GM12878 (cell line): ENCODE measurements at regions not wholly inside any gene's neighbourhood (a gene's known extent, or its start where the extent isn't known, plus 50 kb on each side); places are given as distances from the start of the nearest gene placed in this dataset.
"Not testable (repeated sequence)": the region's sequence is repeated elsewhere in the genome, so short reads cannot be mapped to it uniquely, and the experiment has no call there.

Experiments
- ATAC-seq: fragments of 200-7000 bp; cut with Tn5 transposase; 3 replicates; pipeline ENCODE4 v1.9.1; 2020; ENCODE audit warnings: mild to moderate bottlenecking, moderate library complexity
- BruUV-seq: library from RNA; stranded (reverse); fragments of 400-500 nt; replicated peaks from 2 replicates; lab custom pipeline; 2021; lab: Mats Ljungman, UMichigan
- CTCF ChIA-PET: fragments of 300-600 bp; sonication (Branson Sonifier 250); formaldehyde crosslinking; extraction: SDS; loops from one replicate; lab custom pipeline; 2021; ENCODE audit warnings: inconsistent platforms; lab: Yijun Ruan, JAX
- POLR2A ChIA-PET: fragments of 350-600 bp; formaldehyde crosslinking; extraction: SDS; loops from one replicate; lab custom pipeline; 2021; ENCODE audit warnings: inconsistent platforms; lab: Charles Lee
- RAD21 ChIA-PET: fragments of 300-600 bp; sonication (Branson Sonifier 250); formaldehyde crosslinking; loops from one replicate; lab custom pipeline; 2023; ENCODE audit warnings: antibody characterized with exemption; ENCODE audit not compliant: unreplicated experiment; lab: Charles Lee
- SMC1A ChIA-PET: fragments of 300-600 bp; sonication (Branson Sonifier 250); formaldehyde crosslinking; loops from one replicate; lab custom pipeline; 2023; ENCODE audit not compliant: unreplicated experiment, uncharacterized antibody; lab: Charles Lee
- DNase-seq: peaks from one replicate; pipeline ENCODE4 v3.0.0-alpha.2; 2011; ENCODE audit warnings: low read depth, low spot score
- FAIRE-seq: peaks from 3 replicates; lab custom pipeline; 2011; peaks lifted over from hg19 to GRCh38; lab: Jason Lieb, UNC
- H2AFZ ChIP-seq: 2 replicates; pipeline ENCODE4 v1.6.0; 2011; ENCODE audit warnings: low read depth, low read length, control low read depth; ENCODE audit not compliant: control insufficient read depth
- H3K27ac ChIP-seq: 2 replicates; pipeline ENCODE4 v1.5.1; 2011; ENCODE audit warnings: control low read depth; ENCODE audit not compliant: control insufficient read depth, insufficient read depth
- H3K27me3 ChIP-seq, 2 experiments: replicated peaks in 1 of 2; 2 replicates each; pipeline versions ENCODE4 v1.6.0 to v1.6.1; 2011; ENCODE audit warnings: low read length in 1 of 2; ENCODE audit not compliant: control insufficient read depth in 2 of 2, insufficient read depth in 2 of 2
- H3K36me3 ChIP-seq, 2 experiments: 2 replicates each; pipeline ENCODE4 v1.5.1; 2011; ENCODE audit warnings: low read length in 1 of 2; ENCODE audit not compliant: control insufficient read depth in 2 of 2, insufficient read depth in 2 of 2
- H3K4me1 ChIP-seq: 2 replicates; pipeline ENCODE4 v1.6.1; 2011; ENCODE audit warnings: mild to moderate bottlenecking, low read length, moderate library complexity, mixed read lengths; ENCODE audit not compliant: control insufficient read depth, insufficient read depth
- H3K4me2 ChIP-seq: 2 replicates; pipeline ENCODE4 v1.6.0; 2011; ENCODE audit warnings: control low read depth; ENCODE audit not compliant: control insufficient read depth, insufficient read depth
- H3K4me3 ChIP-seq: fragments of 200-600 bp; sonication (generic); 2 replicates; pipeline ENCODE4 v1.5.1; 2016
- H3K79me2 ChIP-seq: 2 replicates; pipeline ENCODE4 v1.6.0; 2011; ENCODE audit warnings: low read length; ENCODE audit not compliant: control insufficient read depth, insufficient read depth
- H3K9ac ChIP-seq: 2 replicates; pipeline ENCODE4 v1.8.0; 2011; ENCODE audit warnings: low read length, control low read depth, mixed read lengths; ENCODE audit not compliant: control insufficient read depth, insufficient read depth
- H3K9me3 ChIP-seq: replicated peaks from 3 replicates; pipeline ENCODE4 v1.5.1; 2011; ENCODE audit warnings: mild to moderate bottlenecking, low read length; ENCODE audit not compliant: control insufficient read depth, insufficient read depth
- H4K20me1 ChIP-seq: 2 replicates; pipeline ENCODE4 v1.6.0; 2011; ENCODE audit not compliant: control insufficient read depth, insufficient read depth
- WGBS: methylation state at CpG from one replicate; pipeline ENCODE4 v1.1.6; 2016; ENCODE audit warnings: low lambda C conversion rate; ENCODE audit not compliant: insufficient replicate concordance, insufficient coverage; ENCODE audit errors: missing lambda C conversion rate; 5-methylcytosine and 5-hydroxymethylcytosine counted together
- in situ Hi-C: fragments of 300-500 bp; cut with MboI; formaldehyde crosslinking; loops from 9 replicates; pipeline ENCODE4 v1.14.3; 2018; ENCODE audit warnings: mixed read lengths
- intact Hi-C: fragments of 100-400 bp; cut with micrococcal nuclease; formaldehyde crosslinking; loops from one replicate; pipeline ENCODE4 v1.14.2; 2022; ENCODE audit not compliant: unreplicated experiment

DNA sequence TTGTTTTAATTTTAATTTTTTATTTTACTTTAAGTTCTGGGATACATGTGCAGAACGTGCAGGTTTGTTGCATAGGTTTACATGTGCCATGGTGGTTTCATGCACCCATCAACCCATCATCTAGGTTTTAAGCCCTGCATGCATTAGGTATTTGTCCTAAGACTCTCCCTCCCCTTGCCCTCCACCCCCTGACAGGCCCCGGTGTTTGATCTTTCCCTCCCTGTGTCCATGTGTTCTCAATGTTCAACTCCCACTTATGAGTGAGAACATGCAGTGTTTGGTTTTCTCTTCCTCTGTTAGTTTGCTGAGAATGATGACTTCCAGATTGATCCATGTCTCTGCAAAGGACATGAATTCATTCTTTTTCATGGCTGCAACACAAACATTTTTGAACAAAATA lies 50.3 kb upstream of the MCUR1 start:
- ATAC-seq, H3K4me2 ChIP-seq, H3K27ac ChIP-seq, H4K20me1 ChIP-seq, SMC1A ChIA-PET, intact Hi-C loops, in situ Hi-C loops, POLR2A ChIA-PET, H3K79me2 ChIP-seq, H3K4me1 ChIP-seq, BruUV-seq, FAIRE-seq, H3K9me3 ChIP-seq, H3K4me3 ChIP-seq, H3K36me3 ChIP-seq, H2AFZ ChIP-seq, RAD21 ChIA-PET, H3K27me3 ChIP-seq, H3K9ac ChIP-seq, DNase-seq: not testable (repeated sequence)
- CTCF ChIA-PET = interaction anchor here (0.8 to 0.9 kb wide), 2 partner anchors 83 to 202 kb away, joined by 3 read pairs; no protein-coding TSS in a partner anchor
- WGBS = 33% methylated on average over 1 of the region's 2 CpGs
